NCI-H128 (cell line): ENCODE measurements at regions not wholly inside any gene's neighbourhood (a gene's known extent, or its start where the extent isn't known, plus 50 kb on each side); places are given as distances from the start of the nearest gene placed in this dataset.

Source experiments
- DNase-seq: peaks from one replicate; lab custom pipeline; 2025; ENCODE audit not compliant: unreplicated experiment; lab: John Stamatoyannopoulos, UW

GRCh38 chr16:86663685-86664521 is 85.6 kb downstream of the FOXL1 start:
- no peak for DNase-seq

- DNase-seq: no peak
These were observed 86.4 kb downstream of the FOXL1 start for GRCh38 chr16:86664522-86665318.

GRCh38 chr16:86665319-86665675 is 86.9 kb downstream of the FOXL1 start:
- no peak for DNase-seq

GRCh38 chr16:86665929-86666328 is 87.6 kb downstream of the FOXL1 start:
- no peak for DNase-seq

GRCh38 chr16:86667035-86667434 is 88.7 kb downstream of the FOXL1 start:
- DNase-seq: no peak

GRCh38 chr16:86668136-86668910 is 90.0 kb downstream of the FOXL1 start:
- DNase-seq: no peak

- no peak for DNase-seq
These were observed 91.0 kb downstream of the FOXL1 start for GRCh38 chr16:86669285-86669805.

- DNase-seq: no peak
These were observed 91.8 kb downstream of the FOXL1 start for GRCh38 chr16:86669937-86670749.

- no peak for DNase-seq
These were observed 92.4 kb downstream of the FOXL1 start for GRCh38 chr16:86670750-86671234.

- no peak for DNase-seq
These were observed 93.3 kb downstream of the FOXL1 start for GRCh38 chr16:86671486-86672178.

GRCh38 chr16:86672179-86672863 is 94.0 kb downstream of the FOXL1 start:
- no peak for DNase-seq

GRCh38 chr16:86673090-86673955 is 95.0 kb downstream of the FOXL1 start:
- DNase-seq: no peak

- no peak for DNase-seq
These were observed 95.7 kb downstream of the FOXL1 start for GRCh38 chr16:86673956-86674453.

GRCh38 chr16:86676254-86676670 is 97.9 kb downstream of the FOXL1 start:
- DNase-seq: no peak

- no peak for DNase-seq
These were observed 101.1 kb downstream of the FOXL1 start for GRCh38 chr16:86679490-86679889.

GRCh38 chr16:86680162-86680561 is 101.8 kb downstream of the FOXL1 start:
- DNase-seq: no peak

- no peak for DNase-seq
These were observed 102.3 kb downstream of the FOXL1 start for GRCh38 chr16:86680661-86681030.
